ENCODE measurements at regions not wholly inside any gene's neighbourhood (a gene's known extent, or its start where the extent isn't known, plus 50 kb on each side); places are given as distances from the start of the nearest gene placed in this dataset.

- no peak overlapping the region for H3K27ac ChIP-seq (replicated peaks in 1 of 4)
- H3K4me3 ChIP-seq, result peak overlapping the region in 1 of 4 donors; percentile 74
- H3K4me1 ChIP-seq, result peaks cover 6 to 16% (median 14%) of the 10 kb centered on the region in 4 donors
- WGBS, result 53% methylated on average over 9 of the region's 9 CpGs
- TF ChIP-seq CTCF (IDR thresholded peaks at IDR 0.05), result no peak
- TF ChIP-seq POLR2A (IDR thresholded peaks at IDR 0.05; ENCODE audit: low read depth), result no peak
- TF ChIP-seq EP300 (IDR thresholded peaks at IDR 0.05), result no peak
- TF ChIP-seq POLR2AphosphoS5 (IDR thresholded peaks at IDR 0.05), result no peak
- no peaks in the 10 kb centered on the region for H3K36me3 ChIP-seq
- no peak for DNase-seq (ENCODE audit: extremely low spot score)
- H3K27me3 ChIP-seq, result peaks cover 0 to 1% (median 0%) of the 10 kb centered on the region in 4 donors
- H3K9me3 ChIP-seq, result no peaks in the 10 kb centered on the region
- intact Hi-C loops (cut with DNase I), result loop anchor here (5.0 kb wide), 2 partner anchors 44 to 296 kb away; partner anchors contain the start of gene ZNF184
Observed at GRCh38 chr6:27176096-27176495, 71.4 kb upstream of the PRSS16 start.

GRCh38 chr6:27176523-27177484 lies 70.7 kb upstream of the PRSS16 start:
- peak overlapping the region; percentile 70 to 92 (median 78) for H3K4me3 ChIP-seq
- H3K9me3 ChIP-seq, result no peaks in the 10 kb centered on the region
- no peaks in the 10 kb centered on the region for H3K36me3 ChIP-seq
- peaks cover 0 to 7% (median 0%) of the 10 kb centered on the region in 4 donors for H3K27me3 ChIP-seq
- DNase-seq (ENCODE audit: extremely low spot score), result no peak
- TF ChIP-seq CTCF (IDR thresholded peaks at IDR 0.05) (no peak), EP300 (IDR thresholded peaks at IDR 0.05) (no peak), POLR2A (IDR thresholded peaks at IDR 0.05; ENCODE audit: low read depth) (no peak), POLR2AphosphoS5 (IDR thresholded peaks at IDR 0.05) (no peak)
- peaks cover 6 to 16% (median 14%) of the 10 kb centered on the region in 4 donors for H3K4me1 ChIP-seq
- peak overlapping the region; percentile 66 to 85 (median 83) for H3K27ac ChIP-seq (replicated peaks in 1 of 4)
- intact Hi-C loops (cut with DNase I), result loop anchor here (5.0 kb wide), 2 partner anchors 45 to 295 kb away; partner anchors contain the start of gene ZNF184
- WGBS, result 6% methylated on average over 38 of the region's 38 CpGs

- intact Hi-C loops (cut with DNase I), result loop anchor here (5.0 kb wide), 2 partner anchors 45 to 295 kb away; partner anchors contain the start of gene ZNF184
Observed at GRCh38 chr6:27177485-27178406, 69.8 kb upstream of the PRSS16 start.

More at GRCh38 chr6:27177485-27178406, 69.8 kb upstream of the PRSS16 start:
- Histone ChIP-seq H3K36me3 (no peaks in the 10 kb centered on the region), H3K4me3 (peak overlapping the region; percentile 70 to 92 (median 78)), H3K9me3 (no peaks in the 10 kb centered on the region), H3K27ac (replicated peaks in 1 of 4) (peak overlapping the region; percentile 66 to 85 (median 83)), H3K4me1 (peaks cover 6 to 16% (median 14%) of the 10 kb centered on the region in 4 donors), H3K27me3 (peaks cover 0 to 7% (median 0%) of the 10 kb centered on the region in 4 donors)
- TF ChIP-seq POLR2AphosphoS5 (IDR thresholded peaks at IDR 0.05), result peak; percentile 17 to 71
- TF ChIP-seq CTCF (IDR thresholded peaks at IDR 0.05), result peak in 2 of 3 experiments; percentile 38 to 66
- no peak for TF ChIP-seq EP300 (IDR thresholded peaks at IDR 0.05)
- DNase-seq (ENCODE audit: extremely low spot score), result no peak
- WGBS, result 1% methylated on average over 27 of the region's 39 CpGs
